Lower leg skin (tissue), 4 donors: ENCODE measurements at regions not wholly inside any gene's neighbourhood (a gene's known extent, or its start where the extent isn't known, plus 50 kb on each side); places are given as distances from the start of the nearest gene placed in this dataset.

Experiments used
- DNase-seq, 2 donors: peaks; one replicate each; pipeline ENCODE4 v3.0.0-alpha.2; 2019; ENCODE audit warnings: low spot score in 2 of 2
- H3K4me3 ChIP-seq: fragments of 200-600 bp; sonication (generic); 2 replicates; pipeline ENCODE4 v1.5.1; 2017; ENCODE audit warnings: mild to moderate bottlenecking, low read depth; ENCODE audit not compliant: poor library complexity, severe bottlenecking
- POLR2A ChIP-seq, 2 donors: fragments of 450-650 bp; IDR thresholded peaks; one replicate each; pipeline ENCODE4 v1.6.1; 2016 to 2017; ENCODE audit warnings: antibody characterized with exemption in 2 of 2, mild to moderate bottlenecking in 1 of 2, moderate library complexity in 1 of 2
- WGBS, 2 donors: methylation state at CpG; one replicate each; pipeline ENCODE4 v1.1.5; 2018; 5-methylcytosine and 5-hydroxymethylcytosine counted together
- intact Hi-C: fragments of 100-400 bp; cut with DNase I; formaldehyde crosslinking; loops from one replicate; pipeline ENCODE4 v1.15.0; 2023; ENCODE audit warnings: low total_unique reads
- TF ChIP-seq, protein P1 (sequence below), 3 donors: fragments of 450-650 bp; IDR thresholded peaks; one replicate each; pipeline ENCODE4 v1.5.1; 2016; ENCODE audit warnings: antibody characterized with exemption in 3 of 3, mild to moderate bottlenecking in 3 of 3, moderate library complexity in 2 of 3

DNA sequence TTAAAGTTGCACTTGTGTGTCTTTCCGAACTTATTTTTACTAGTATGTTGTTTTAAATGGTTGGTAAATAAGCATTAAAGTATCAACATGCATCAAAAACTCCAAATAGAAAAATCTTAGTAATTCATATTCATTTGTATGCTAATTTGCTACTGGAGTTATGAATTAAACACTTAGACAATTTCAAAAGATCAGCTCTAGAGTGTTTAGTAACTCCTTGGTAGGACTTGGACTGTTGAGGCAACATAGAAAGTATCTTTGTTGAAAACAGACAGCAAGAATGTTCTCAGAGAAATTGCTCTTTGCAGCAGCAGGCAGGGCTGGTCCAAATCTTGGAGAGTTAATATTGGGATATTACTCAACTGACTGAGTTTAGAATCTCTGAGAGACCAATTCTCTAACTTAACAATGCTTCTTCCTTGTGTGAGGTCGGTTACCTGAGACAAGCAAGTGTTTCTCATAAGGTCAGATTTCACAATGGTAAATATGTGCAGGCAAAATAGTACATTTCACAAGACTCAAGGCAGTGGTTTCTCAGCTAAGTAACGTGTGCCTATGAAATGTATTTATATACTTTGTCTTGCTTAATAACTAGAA lies 147.8 kb upstream of the IL12A start:
- DNase-seq: no peak
- no peak overlapping the region for H3K4me3 ChIP-seq
- intact Hi-C loops: no loop called here
- 73 to 79% methylated on average over 3 of the region's 3 CpGs for WGBS, 2 donors
- TF ChIP-seq, protein P1, sequence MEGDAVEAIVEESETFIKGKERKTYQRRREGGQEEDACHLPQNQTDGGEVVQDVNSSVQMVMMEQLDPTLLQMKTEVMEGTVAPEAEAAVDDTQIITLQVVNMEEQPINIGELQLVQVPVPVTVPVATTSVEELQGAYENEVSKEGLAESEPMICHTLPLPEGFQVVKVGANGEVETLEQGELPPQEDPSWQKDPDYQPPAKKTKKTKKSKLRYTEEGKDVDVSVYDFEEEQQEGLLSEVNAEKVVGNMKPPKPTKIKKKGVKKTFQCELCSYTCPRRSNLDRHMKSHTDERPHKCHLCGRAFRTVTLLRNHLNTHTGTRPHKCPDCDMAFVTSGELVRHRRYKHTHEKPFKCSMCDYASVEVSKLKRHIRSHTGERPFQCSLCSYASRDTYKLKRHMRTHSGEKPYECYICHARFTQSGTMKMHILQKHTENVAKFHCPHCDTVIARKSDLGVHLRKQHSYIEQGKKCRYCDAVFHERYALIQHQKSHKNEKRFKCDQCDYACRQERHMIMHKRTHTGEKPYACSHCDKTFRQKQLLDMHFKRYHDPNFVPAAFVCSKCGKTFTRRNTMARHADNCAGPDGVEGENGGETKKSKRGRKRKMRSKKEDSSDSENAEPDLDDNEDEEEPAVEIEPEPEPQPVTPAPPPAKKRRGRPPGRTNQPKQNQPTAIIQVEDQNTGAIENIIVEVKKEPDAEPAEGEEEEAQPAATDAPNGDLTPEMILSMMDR (IDR thresholded peaks at IDR 0.05): no peak
- TF ChIP-seq POLR2A (IDR thresholded peaks at IDR 0.05): no peak

DNA sequence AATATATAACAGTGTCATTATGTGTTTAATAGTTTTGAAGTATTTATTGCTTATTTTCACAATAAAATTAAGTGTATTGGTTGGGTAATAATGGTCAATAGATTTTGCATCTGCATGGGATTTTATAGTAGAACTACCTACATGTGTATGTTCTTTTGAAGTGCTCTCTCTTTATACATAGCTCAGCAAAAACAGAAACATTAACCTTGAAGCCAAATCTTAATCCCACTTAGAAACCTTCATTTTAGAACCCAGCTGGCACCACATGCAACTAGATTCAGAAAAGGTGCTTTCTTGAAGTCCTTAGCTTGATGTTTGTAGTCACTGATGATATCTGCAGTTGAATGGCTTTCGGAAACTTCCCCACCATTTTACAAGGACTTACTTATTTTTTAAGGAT lies 146.9 kb upstream of the IL12A start:
- intact Hi-C loops: no loop called here
- TF ChIP-seq, protein P1 (IDR thresholded peaks at IDR 0.05): no peak
- TF ChIP-seq POLR2A (IDR thresholded peaks at IDR 0.05): no peak
- 96 to 100% methylated on average over 1 of the region's 1 CpG for WGBS, 2 donors
- no peak overlapping the region for H3K4me3 ChIP-seq
- no peak for DNase-seq

GRCh38 chr3:159843840-159844730 lies 144.6 kb upstream of the IL12A start:
- no peak for TF ChIP-seq POLR2A (IDR thresholded peaks at IDR 0.05)
- TF ChIP-seq, protein P1 (IDR thresholded peaks at IDR 0.05): no peak
- H3K4me3 ChIP-seq: no peak overlapping the region
- DNase-seq: no peak
- WGBS, 2 donors: 69 to 70% methylated on average over 7 of the region's 7 CpGs
- intact Hi-C loops: no loop called here

GRCh38 chr3:159844801-159845261 lies 143.8 kb upstream of the IL12A start:
- WGBS, 2 donors: 80 to 83% methylated on average over 4 of the region's 4 CpGs
- H3K4me3 ChIP-seq: no peak overlapping the region
- TF ChIP-seq, protein P1 (IDR thresholded peaks at IDR 0.05): no peak
- intact Hi-C loops: no loop called here
- no peak for DNase-seq

GRCh38 chr3:159845737-159846136 lies 142.9 kb upstream of the IL12A start:
- intact Hi-C loops: no loop called here
- WGBS, 2 donors: 89 to 94% methylated on average over 3 of the region's 3 CpGs
- no peak overlapping the region for H3K4me3 ChIP-seq
- no peak for DNase-seq
- TF ChIP-seq POLR2A (IDR thresholded peaks at IDR 0.05): no peak
- TF ChIP-seq, protein P1 (IDR thresholded peaks at IDR 0.05): no peak
